ENCODE measurements at regions not wholly inside any gene's neighbourhood (a gene's known extent, or its start where the extent isn't known, plus 50 kb on each side); places are given as distances from the start of the nearest gene placed in this dataset.

DNA sequence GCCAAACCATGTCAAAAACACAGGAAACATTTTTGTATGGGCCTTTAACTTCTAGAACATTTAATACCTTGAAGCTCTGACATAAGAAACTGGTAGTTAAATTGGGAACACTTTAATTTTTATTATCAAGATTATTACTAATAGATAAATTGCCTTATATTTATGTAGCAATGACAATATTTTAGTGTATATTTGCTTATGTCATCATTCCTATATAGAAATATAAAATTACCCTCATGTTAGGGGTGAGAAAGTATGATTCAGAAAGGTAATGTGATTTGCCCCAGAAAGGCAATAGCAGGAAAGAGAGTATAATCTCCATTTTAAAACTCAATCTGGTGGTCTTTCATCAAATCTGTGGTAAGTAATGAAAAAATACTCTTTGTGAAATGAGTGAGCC, 147.4 kb downstream of the IL15 start:
- no peak overlapping the region for H3K4me3 ChIP-seq (ENCODE audit: low read depth, low read length)
- TF ChIP-seq, protein P1, sequence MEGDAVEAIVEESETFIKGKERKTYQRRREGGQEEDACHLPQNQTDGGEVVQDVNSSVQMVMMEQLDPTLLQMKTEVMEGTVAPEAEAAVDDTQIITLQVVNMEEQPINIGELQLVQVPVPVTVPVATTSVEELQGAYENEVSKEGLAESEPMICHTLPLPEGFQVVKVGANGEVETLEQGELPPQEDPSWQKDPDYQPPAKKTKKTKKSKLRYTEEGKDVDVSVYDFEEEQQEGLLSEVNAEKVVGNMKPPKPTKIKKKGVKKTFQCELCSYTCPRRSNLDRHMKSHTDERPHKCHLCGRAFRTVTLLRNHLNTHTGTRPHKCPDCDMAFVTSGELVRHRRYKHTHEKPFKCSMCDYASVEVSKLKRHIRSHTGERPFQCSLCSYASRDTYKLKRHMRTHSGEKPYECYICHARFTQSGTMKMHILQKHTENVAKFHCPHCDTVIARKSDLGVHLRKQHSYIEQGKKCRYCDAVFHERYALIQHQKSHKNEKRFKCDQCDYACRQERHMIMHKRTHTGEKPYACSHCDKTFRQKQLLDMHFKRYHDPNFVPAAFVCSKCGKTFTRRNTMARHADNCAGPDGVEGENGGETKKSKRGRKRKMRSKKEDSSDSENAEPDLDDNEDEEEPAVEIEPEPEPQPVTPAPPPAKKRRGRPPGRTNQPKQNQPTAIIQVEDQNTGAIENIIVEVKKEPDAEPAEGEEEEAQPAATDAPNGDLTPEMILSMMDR (conservative IDR thresholded peaks at IDR 0.05; ENCODE audit: low read depth, low read length) = no peak
- DNase-seq (ENCODE audit: low read depth) = no peak

DNA sequence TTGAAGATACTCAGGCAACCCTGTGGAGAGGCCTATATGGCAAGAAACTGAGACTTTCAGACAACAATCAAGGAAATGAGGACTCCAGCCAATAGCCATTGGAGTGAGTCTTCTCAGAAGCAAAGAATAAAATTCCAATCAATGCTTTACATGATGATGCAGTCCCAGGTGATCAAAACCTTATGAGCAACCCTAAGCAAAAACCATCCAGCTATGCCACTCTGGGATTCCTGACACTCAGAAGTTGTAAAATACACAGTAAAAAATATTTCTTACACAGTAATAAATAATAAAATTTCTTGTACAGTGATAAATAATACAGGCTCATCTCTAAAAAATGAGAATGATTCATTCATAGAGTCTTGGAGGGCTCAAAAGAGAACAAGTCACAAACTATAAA, 150.6 kb downstream of the IL15 start:
- no peak overlapping the region for H3K4me3 ChIP-seq (ENCODE audit: low read depth, low read length)
- TF ChIP-seq, protein P1 (conservative IDR thresholded peaks at IDR 0.05; ENCODE audit: low read depth, low read length) = no peak
- no peak for DNase-seq (ENCODE audit: low read depth)

- no peak overlapping the region for H3K4me3 ChIP-seq (ENCODE audit: low read depth, low read length)
- TF ChIP-seq, protein P1 (conservative IDR thresholded peaks at IDR 0.05; ENCODE audit: low read depth, low read length) = no peak
- DNase-seq (ENCODE audit: low read depth) = peak; percentile 72
Measured at GRCh38 chr4:141788169-141788915, 152.0 kb downstream of the IL15 start.

DNA sequence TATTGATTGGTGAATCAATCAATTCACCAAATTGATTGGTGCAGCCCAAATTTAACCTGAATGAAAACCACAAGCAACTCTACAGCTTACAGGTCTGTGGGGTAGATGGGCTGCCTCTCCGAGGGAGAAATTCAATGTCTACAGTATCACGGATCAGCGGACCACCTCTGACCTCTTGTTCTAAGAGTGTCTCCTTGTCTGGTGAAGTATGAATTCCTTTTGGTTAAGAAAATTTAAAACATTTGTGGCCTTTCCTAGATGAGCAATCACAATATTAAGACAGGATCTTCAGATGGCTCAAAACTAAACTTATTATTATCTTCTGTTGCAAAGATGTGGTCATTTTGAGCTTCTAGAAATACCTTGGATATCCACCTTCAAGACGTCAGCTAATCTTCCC, 153.3 kb downstream of the IL15 start:
- H3K4me3 ChIP-seq (ENCODE audit: low read depth, low read length) = no peak overlapping the region
- TF ChIP-seq, protein P1 (conservative IDR thresholded peaks at IDR 0.05; ENCODE audit: low read depth, low read length) = no peak
- peak; percentile 61 for DNase-seq (ENCODE audit: low read depth)

GRCh38 chr4:141792164-141792563, 155.8 kb downstream of the IL15 start:
- H3K4me3 ChIP-seq (ENCODE audit: low read depth, low read length) = no peak overlapping the region
- TF ChIP-seq, protein P1 (conservative IDR thresholded peaks at IDR 0.05; ENCODE audit: low read depth, low read length) = no peak
- DNase-seq (ENCODE audit: low read depth) = no peak

- TF ChIP-seq, protein P1 (conservative IDR thresholded peaks at IDR 0.05; ENCODE audit: low read depth, low read length) = no peak
- H3K4me3 ChIP-seq (ENCODE audit: low read depth, low read length) = no peak overlapping the region
- no peak for DNase-seq (ENCODE audit: low read depth)
Measured at GRCh38 chr4:141797966-141798365, 161.6 kb downstream of the IL15 start.

DNA sequence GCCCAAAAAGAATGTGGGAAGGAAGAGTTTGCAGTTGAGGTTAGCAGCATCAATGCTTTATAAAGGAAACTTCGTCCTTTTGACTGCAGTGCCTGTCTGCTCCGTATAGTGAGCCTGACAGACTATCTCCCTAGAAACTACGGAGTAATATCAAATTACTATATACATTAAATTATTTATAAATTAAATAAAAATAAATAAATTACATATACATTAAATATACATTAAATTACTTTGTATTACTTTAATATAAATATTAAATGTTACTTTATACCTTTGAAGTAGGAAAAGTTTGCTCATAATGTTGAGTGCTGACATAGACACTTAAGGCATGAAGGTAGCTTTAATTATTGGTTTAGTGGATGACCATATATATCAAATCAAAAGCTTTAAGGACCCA, 165.2 kb downstream of the IL15 start:
- no peak for DNase-seq (ENCODE audit: low read depth)
- H3K4me3 ChIP-seq (ENCODE audit: low read depth, low read length) = no peak overlapping the region
- TF ChIP-seq, protein P1 (conservative IDR thresholded peaks at IDR 0.05; ENCODE audit: low read depth, low read length) = no peak
